Colonic mucosa (tissue), 4 donors: ENCODE measurements at regions not wholly inside any gene's neighbourhood (a gene's known extent, or its start where the extent isn't known, plus 50 kb on each side); places are given as distances from the start of the nearest gene placed in this dataset.

Experiments
- DNase-seq: peaks from one replicate; pipeline ENCODE4 v3.0.0-alpha.2; 2020
- H3K27ac ChIP-seq: fragments of 200-600 bp; one replicate; pipeline ENCODE4 v1.8.0; 2021
- H3K27me3 ChIP-seq: fragments of 200-600 bp; one replicate; pipeline ENCODE4 v1.8.0; 2021
- H3K36me3 ChIP-seq: fragments of 200-600 bp; one replicate; pipeline ENCODE4 v1.8.0; 2021
- H3K4me1 ChIP-seq: fragments of 200-600 bp; one replicate; pipeline ENCODE4 v1.8.0; 2021; ENCODE audit warnings: mild to moderate bottlenecking
- H3K4me3 ChIP-seq: fragments of 200-600 bp; one replicate; pipeline ENCODE4 v1.8.0; 2021
- H3K9ac ChIP-seq, 2 donors: one replicate each; pipeline ENCODE4 v1.7.0; 2013; ENCODE audit warnings: control low read depth in 2 of 2, low read depth in 2 of 2, low read length in 2 of 2
- H3K9me3 ChIP-seq: fragments of 200-600 bp; one replicate; pipeline ENCODE4 v1.8.0; 2021
- CTCF ChIP-seq: fragments of 200-600 bp; IDR thresholded peaks from one replicate; pipeline ENCODE4 v1.8.0; 2022; ENCODE audit warnings: antibody characterized with exemption, mild to moderate bottlenecking
- intact Hi-C: fragments of 100-400 bp; cut with DNase I; formaldehyde crosslinking; loops from one replicate; pipeline ENCODE4 v1.14.1; 2022
- donor health status: healthy.
- donor health status: DM: no; HTN: no; CAD: no.
- donor health status: DM: no; HTN: no; CAD: no.

GRCh38 chr21:35792569-35793305, 267.6 kb downstream of the SETD4 start:
- DNase-seq, result no peak
- TF ChIP-seq CTCF, result no peak
- H3K4me1 ChIP-seq, result peaks cover 3% of the 10 kb centered on the region
- no peaks in the 10 kb centered on the region for H3K27me3 ChIP-seq
- intact Hi-C loops, result no loop called here
- H3K9me3 ChIP-seq, result no peaks in the 10 kb centered on the region
- no peak overlapping the region for H3K4me3 ChIP-seq
- H3K27ac ChIP-seq, result no peak overlapping the region
- no peak overlapping the region for H3K9ac ChIP-seq
- H3K36me3 ChIP-seq, result no peaks in the 10 kb centered on the region

- Histone ChIP-seq H3K9ac (no peak overlapping the region), H3K27ac (no peak overlapping the region), H3K4me1 (no peaks in the 10 kb centered on the region), H3K9me3 (no peaks in the 10 kb centered on the region), H3K36me3 (no peaks in the 10 kb centered on the region), H3K27me3 (no peaks in the 10 kb centered on the region), H3K4me3 (no peak overlapping the region)
- intact Hi-C loops, result no loop called here
- no peak for TF ChIP-seq CTCF
- no peak for DNase-seq
Measured at GRCh38 chr21:35791541-35792325, 268.6 kb downstream of the SETD4 start.

- no peaks in the 10 kb centered on the region for H3K36me3 ChIP-seq
- H3K9me3 ChIP-seq, result no peaks in the 10 kb centered on the region
- no peak for DNase-seq
- H3K27me3 ChIP-seq, result no peaks in the 10 kb centered on the region
- no peak for TF ChIP-seq CTCF
- H3K4me3 ChIP-seq, result no peak overlapping the region
- intact Hi-C loops, result no loop called here
- H3K27ac ChIP-seq, result no peak overlapping the region
- no peaks in the 10 kb centered on the region for H3K4me1 ChIP-seq
- H3K9ac ChIP-seq, result no peak overlapping the region
Measured at GRCh38 chr21:35783721-35784120, 276.6 kb downstream of the SETD4 start.

GRCh38 chr21:35782667-35783066, 277.7 kb downstream of the SETD4 start:
- H3K36me3 ChIP-seq, result no peaks in the 10 kb centered on the region
- no peak overlapping the region for H3K9ac ChIP-seq
- H3K4me3 ChIP-seq, result no peak overlapping the region
- TF ChIP-seq CTCF, result no peak
- H3K27me3 ChIP-seq, result no peaks in the 10 kb centered on the region
- H3K4me1 ChIP-seq, result no peaks in the 10 kb centered on the region
- no peak overlapping the region for H3K27ac ChIP-seq
- H3K9me3 ChIP-seq, result no peaks in the 10 kb centered on the region
- intact Hi-C loops, result no loop called here
- DNase-seq, result no peak

GRCh38 chr21:35780983-35781382, 279.3 kb downstream of the SETD4 start:
- no peaks in the 10 kb centered on the region for H3K4me1 ChIP-seq
- DNase-seq, result no peak
- intact Hi-C loops, result no loop called here
- no peaks in the 10 kb centered on the region for H3K27me3 ChIP-seq
- no peaks in the 10 kb centered on the region for H3K9me3 ChIP-seq
- H3K36me3 ChIP-seq, result no peaks in the 10 kb centered on the region
- no peak for TF ChIP-seq CTCF
- H3K27ac ChIP-seq, result no peak overlapping the region
- H3K4me3 ChIP-seq, result no peak overlapping the region
- no peak overlapping the region for H3K9ac ChIP-seq
